ENCODE measurements at regions not wholly inside any gene's neighbourhood (a gene's known extent, or its start where the extent isn't known, plus 50 kb on each side); places are given as distances from the start of the nearest gene placed in this dataset.

DNA sequence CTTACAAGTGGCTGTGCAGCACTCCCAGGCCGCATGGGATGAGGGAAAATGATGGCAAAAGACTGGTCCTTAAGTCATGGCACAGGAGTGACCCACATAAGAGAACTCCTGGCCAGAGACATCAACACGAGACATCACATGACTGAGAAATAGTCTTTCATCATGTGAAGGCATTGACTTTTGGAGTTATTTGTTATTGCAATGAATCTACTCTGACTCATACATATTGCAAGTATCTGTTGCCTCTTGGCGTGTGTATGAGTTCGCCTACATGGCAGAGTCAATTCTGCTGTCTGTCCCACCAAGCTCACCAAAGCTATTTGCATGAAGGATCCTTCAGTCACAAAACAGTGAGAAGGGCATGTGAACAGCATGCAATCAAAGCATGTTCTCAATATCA is 59.7 kb upstream of the HABP2 start:
- DNase-seq (ENCODE audit: low read depth) = no peak
- TF ChIP-seq, protein P1, sequence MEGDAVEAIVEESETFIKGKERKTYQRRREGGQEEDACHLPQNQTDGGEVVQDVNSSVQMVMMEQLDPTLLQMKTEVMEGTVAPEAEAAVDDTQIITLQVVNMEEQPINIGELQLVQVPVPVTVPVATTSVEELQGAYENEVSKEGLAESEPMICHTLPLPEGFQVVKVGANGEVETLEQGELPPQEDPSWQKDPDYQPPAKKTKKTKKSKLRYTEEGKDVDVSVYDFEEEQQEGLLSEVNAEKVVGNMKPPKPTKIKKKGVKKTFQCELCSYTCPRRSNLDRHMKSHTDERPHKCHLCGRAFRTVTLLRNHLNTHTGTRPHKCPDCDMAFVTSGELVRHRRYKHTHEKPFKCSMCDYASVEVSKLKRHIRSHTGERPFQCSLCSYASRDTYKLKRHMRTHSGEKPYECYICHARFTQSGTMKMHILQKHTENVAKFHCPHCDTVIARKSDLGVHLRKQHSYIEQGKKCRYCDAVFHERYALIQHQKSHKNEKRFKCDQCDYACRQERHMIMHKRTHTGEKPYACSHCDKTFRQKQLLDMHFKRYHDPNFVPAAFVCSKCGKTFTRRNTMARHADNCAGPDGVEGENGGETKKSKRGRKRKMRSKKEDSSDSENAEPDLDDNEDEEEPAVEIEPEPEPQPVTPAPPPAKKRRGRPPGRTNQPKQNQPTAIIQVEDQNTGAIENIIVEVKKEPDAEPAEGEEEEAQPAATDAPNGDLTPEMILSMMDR (IDR thresholded peaks at IDR 0.05; ENCODE audit: low read length, missing control alignments) = no peak
- no peak overlapping the region for H3K4me3 ChIP-seq (replicated peaks; ENCODE audit: low read depth, low read length)

DNA sequence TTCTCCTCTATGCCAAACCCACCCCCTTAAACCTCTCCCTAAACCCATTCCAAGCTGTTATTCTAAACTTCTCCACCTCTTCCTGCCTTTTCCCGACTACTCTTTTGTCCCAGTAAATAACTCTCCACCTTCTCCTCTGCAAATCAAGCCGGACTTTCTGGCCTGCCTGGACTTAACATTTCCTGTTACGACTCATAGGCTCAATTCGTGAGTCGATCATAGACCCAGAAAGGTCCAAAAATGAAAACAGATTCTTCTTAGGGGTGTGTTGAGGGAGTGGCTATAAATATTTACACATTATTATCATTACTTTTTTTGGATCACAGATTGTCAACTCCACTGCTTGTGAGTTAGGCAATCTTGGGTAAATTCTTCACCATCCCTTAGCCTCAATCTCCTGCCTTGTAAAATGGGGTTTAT is 59.0 kb upstream of the HABP2 start:
- no peak overlapping the region for H3K4me3 ChIP-seq (replicated peaks; ENCODE audit: low read depth, low read length)
- no peak for DNase-seq (ENCODE audit: low read depth)
- TF ChIP-seq, protein P1 (IDR thresholded peaks at IDR 0.05; ENCODE audit: low read length, missing control alignments) = no peak

DNA sequence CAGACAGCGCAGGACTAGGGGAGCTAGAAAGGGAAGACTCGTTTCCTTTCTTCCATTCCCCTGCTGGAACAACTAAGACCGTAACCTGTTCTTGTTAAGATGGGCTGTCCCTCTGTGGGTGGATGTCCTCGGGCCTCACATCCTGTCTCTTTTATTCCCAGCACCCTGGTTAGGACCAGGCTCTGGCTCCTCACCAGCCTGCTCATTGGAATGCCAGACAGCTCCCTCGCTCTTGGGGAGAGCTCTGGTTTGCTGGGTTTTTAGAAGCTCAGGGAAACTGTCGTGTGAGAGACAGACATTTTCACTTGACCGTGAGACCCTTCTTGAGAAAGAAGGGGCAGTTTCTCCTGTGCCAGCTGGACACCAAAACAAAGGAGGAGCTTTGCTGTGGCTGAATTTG is 58.1 kb upstream of the HABP2 start:
- no peak overlapping the region for H3K4me3 ChIP-seq (replicated peaks; ENCODE audit: low read depth, low read length)
- DNase-seq (ENCODE audit: low read depth) = no peak
- TF ChIP-seq, protein P1 (IDR thresholded peaks at IDR 0.05; ENCODE audit: low read length, missing control alignments) = no peak

DNA sequence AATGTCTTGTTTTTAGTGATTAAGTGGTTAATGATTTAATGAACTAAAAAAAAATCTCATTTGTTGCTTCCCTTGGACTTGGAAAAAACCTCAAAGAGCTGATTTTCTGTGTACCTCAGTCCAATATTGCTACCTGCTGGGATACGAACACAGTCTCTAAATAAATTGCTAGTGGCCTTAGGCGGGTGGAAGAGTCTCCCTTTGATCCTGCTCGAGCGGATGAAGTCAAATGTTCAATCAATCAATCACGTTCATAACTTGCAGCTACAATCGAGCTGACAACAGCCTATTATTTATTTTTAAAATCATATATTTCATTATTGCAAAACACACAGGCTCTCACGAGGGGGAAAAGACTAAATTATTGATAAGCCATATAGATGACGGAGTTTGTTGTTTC is 57.3 kb upstream of the HABP2 start:
- no peak overlapping the region for H3K4me3 ChIP-seq (replicated peaks; ENCODE audit: low read depth, low read length)
- DNase-seq (ENCODE audit: low read depth) = no peak
- TF ChIP-seq, protein P1 (IDR thresholded peaks at IDR 0.05; ENCODE audit: low read length, missing control alignments) = no peak

DNA sequence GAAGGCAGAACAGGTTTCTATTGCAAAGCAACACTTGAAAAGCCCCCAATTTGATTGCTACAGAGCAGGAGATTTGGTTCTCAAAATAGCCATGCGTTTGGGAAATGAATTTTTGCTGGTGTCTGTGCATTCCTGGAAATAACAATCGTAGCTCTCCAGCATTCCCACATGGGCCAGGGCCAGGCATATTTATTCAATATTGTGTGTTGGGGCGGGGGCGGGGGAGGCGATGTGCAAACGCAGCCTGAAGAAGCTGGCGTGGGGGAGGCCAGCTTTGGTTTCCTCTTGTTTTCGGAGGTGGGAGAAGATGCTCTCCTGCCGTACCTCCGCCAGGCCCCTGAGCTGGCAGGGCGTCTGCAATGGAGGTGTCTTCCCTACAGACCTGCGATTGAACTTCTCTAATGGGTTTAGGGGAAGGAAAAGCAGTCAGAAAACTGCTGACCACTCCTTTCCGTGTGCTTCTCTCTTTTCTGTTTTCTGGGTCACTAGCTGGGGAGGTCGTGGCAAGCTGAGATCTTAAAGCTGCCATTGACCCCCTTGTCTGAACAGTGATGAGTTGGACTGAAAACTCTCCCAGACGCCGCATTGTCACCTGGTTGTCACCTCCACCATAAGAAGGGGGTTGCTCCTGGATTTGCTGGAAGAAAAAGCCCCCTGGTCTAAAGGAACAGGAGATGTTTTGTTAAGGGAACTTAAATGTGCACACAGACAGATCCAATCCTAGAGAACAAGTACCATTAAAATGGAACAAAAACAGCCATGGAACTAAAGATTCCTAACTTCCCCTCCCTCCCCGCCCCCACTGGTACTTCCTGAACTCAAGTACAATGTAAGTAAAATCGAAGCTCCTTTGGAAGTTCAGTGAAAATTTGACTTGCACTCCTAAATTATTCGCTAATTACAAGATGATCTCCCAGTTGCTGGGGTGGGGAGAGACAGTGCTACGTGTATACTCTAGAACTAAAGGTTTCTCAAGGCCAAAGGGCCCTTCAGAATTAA is 56.4 kb upstream of the HABP2 start:
- TF ChIP-seq, protein P1 (IDR thresholded peaks at IDR 0.05; ENCODE audit: low read length, missing control alignments) = no peak
- H3K4me3 ChIP-seq (replicated peaks; ENCODE audit: low read depth, low read length) = no peak overlapping the region
- DNase-seq (ENCODE audit: low read depth) = no peak

DNA sequence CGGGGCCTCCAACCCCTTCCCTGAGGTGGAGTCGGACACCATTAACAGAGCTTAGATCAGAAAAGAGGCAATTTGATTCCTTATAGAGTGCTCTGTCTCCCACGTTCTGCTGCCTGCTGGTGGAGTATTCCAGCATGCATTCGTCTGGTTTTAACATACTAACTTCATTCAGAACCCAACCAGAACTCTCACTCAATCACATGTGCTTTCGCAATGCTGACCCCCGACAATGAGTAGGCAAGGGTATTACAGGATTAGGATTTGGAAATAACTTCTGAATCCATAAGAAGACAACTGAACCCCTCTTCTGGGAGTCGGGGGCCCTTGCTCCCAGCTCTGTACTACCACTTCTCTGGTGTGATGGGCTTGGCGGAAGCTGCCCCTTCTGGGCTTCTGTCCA is 55.7 kb upstream of the HABP2 start:
- no peak overlapping the region for H3K4me3 ChIP-seq (replicated peaks; ENCODE audit: low read depth, low read length)
- DNase-seq (ENCODE audit: low read depth) = no peak
- TF ChIP-seq, protein P1 (IDR thresholded peaks at IDR 0.05; ENCODE audit: low read length, missing control alignments) = no peak

Measured in fibroblast of pulmonary artery (primary cell).